Gastrocnemius medialis (tissue), 4 donors: ENCODE measurements at regions not wholly inside any gene's neighbourhood (a gene's known extent, or its start where the extent isn't known, plus 50 kb on each side); places are given as distances from the start of the nearest gene placed in this dataset.

Experiments used
- ATAC-seq, 2 donors: fragments of 150-250 bp; one replicate each; pipeline ENCODE4 v1.9.1; 2016
- DNase-seq, 2 donors: peaks; one replicate each; pipeline ENCODE4 v3.0.0-alpha.2; 2019
- H3K27ac ChIP-seq, 4 donors: fragments of 200-600 bp; sonication (generic); 1 replicate in 1 of 4; 2 replicates in 3 of 4; pipeline ENCODE4 v1.5.1; 2016 to 2018; ENCODE audit warnings: mild to moderate bottlenecking in 2 of 4, moderate library complexity in 1 of 4
- H3K27me3 ChIP-seq, 3 donors: fragments of 200-600 bp; sonication (generic) in 2 of 3; 1 replicate in 1 of 3; 2 replicates in 2 of 3; pipeline versions ENCODE4 v1.5.1 to v1.6.0; 2016 to 2019; ENCODE audit warnings: mild to moderate bottlenecking in 1 of 3, moderate library complexity in 1 of 3
- H3K36me3 ChIP-seq, 2 donors: fragments of 200-600 bp; sonication (generic) in 1 of 2; one replicate each; pipeline ENCODE4 v1.5.1; 2017 to 2018
- H3K4me1 ChIP-seq, 2 donors: fragments of 200-600 bp; sonication (generic) in 1 of 2; one replicate each; pipeline ENCODE4 v1.5.1; 2016 to 2017; ENCODE audit warnings: mild to moderate bottlenecking in 2 of 2
- H3K4me3 ChIP-seq, 4 donors: fragments of 200-600 bp; sonication (generic) in 3 of 4; 1 replicate in 1 of 4; 2 replicates in 3 of 4; pipeline ENCODE4 v1.5.1; 2016 to 2019; ENCODE audit warnings: mild to moderate bottlenecking in 2 of 4
- H3K9me3 ChIP-seq, 3 donors: fragments of 200-600 bp; sonication (generic) in 2 of 3; 1 replicate in 1 of 3; 2 replicates in 2 of 3; pipeline ENCODE4 v1.5.1; 2016 to 2019
- POLR2A ChIP-seq, 2 donors: fragments of 450-650 bp; IDR thresholded peaks; one replicate each; pipeline ENCODE4 v1.6.1; 2017; ENCODE audit warnings: antibody characterized with exemption in 2 of 2, mild to moderate bottlenecking in 2 of 2, moderate library complexity in 2 of 2
- in situ Hi-C, 4 donors: fragments of 200-750 bp; cut with MboI; loops; one replicate each; pipeline versions ENCODE4 v1.15.0 to v1.8.0; 2017; ENCODE audit warnings: low sequenced_read_pairs in 4 of 4
- intact Hi-C: fragments of 100-400 bp; cut with DNase I; formaldehyde crosslinking; loops from one replicate; pipeline ENCODE4 v1.15.1; 2023; ENCODE audit warnings: low total_unique reads
- TF ChIP-seq, protein P1 (sequence below), 5 experiments: fragments of 450-650 bp in 3 of 5; fragments of 200-600 bp in 2 of 5; sonication (generic) in 2 of 5; IDR thresholded peaks in 4 of 5; conservative IDR thresholded peaks in 1 of 5; 1 replicate in 4 of 5; 2 replicates in 1 of 5; pipeline ENCODE4 v1.5.1; 2016 to 2019; ENCODE audit warnings: antibody characterized with exemption in 5 of 5, mild to moderate bottlenecking in 3 of 5, moderate library complexity in 3 of 5

GRCh38 chr3:162142511-162142910 lies 645.9 kb downstream of the OTOL1 start:
- TF ChIP-seq, protein P1, sequence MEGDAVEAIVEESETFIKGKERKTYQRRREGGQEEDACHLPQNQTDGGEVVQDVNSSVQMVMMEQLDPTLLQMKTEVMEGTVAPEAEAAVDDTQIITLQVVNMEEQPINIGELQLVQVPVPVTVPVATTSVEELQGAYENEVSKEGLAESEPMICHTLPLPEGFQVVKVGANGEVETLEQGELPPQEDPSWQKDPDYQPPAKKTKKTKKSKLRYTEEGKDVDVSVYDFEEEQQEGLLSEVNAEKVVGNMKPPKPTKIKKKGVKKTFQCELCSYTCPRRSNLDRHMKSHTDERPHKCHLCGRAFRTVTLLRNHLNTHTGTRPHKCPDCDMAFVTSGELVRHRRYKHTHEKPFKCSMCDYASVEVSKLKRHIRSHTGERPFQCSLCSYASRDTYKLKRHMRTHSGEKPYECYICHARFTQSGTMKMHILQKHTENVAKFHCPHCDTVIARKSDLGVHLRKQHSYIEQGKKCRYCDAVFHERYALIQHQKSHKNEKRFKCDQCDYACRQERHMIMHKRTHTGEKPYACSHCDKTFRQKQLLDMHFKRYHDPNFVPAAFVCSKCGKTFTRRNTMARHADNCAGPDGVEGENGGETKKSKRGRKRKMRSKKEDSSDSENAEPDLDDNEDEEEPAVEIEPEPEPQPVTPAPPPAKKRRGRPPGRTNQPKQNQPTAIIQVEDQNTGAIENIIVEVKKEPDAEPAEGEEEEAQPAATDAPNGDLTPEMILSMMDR (IDR thresholded peaks at IDR 0.05 in 4 of 5, conservative IDR thresholded peaks at IDR 0.05 in 1 of 5) = no peak
- TF ChIP-seq POLR2A (IDR thresholded peaks at IDR 0.05) = no peak
- Histone ChIP-seq H3K9me3 (no peaks in the 10 kb centered on the region), H3K4me1 (peaks cover 17 to 28% of the 10 kb centered on the region in 2 donors), H3K36me3 (no peaks in the 10 kb centered on the region), H3K27ac (no peak overlapping the region), H3K4me3 (no peak overlapping the region), H3K27me3 (no peaks in the 10 kb centered on the region)
- ATAC-seq = no peak
- DNase-seq = no peak
- intact Hi-C loops = no loop called here
- in situ Hi-C loops = no loop called here

DNA sequence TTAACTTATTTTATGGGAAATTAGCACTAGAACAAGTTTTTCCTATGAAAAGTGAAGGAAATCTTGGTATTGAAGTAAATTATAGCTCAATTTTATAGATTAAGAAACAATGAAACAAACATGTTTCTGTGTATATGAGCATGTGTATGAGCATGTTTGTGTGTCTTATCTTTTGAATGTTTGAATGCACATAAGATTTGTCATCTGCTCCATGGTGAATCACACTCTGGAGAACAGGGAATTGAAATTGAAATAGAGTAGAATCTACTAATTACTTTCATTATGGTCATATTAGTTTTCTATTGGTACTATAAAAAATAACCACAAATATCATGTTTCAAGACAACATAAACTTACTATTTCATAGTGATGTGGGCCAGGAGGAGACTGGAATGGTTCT lies 646.6 kb downstream of the OTOL1 start:
- Histone ChIP-seq H3K36me3 (no peaks in the 10 kb centered on the region), H3K27ac (no peak overlapping the region), H3K9me3 (no peaks in the 10 kb centered on the region), H3K27me3 (no peaks in the 10 kb centered on the region), H3K4me1 (peaks cover 17 to 23% of the 10 kb centered on the region in 2 donors), H3K4me3 (no peak overlapping the region)
- no peak for DNase-seq
- in situ Hi-C loops (no loop called here), intact Hi-C loops (no loop called here)
- TF ChIP-seq POLR2A (IDR thresholded peaks at IDR 0.05) = no peak
- no peak for ATAC-seq

- DNase-seq (no peak), ATAC-seq (no peak)
- Histone ChIP-seq H3K4me1 (no peaks in the 10 kb centered on the region), H3K27me3 (no peaks in the 10 kb centered on the region), H3K4me3 (no peak overlapping the region), H3K36me3 (no peaks in the 10 kb centered on the region), H3K9me3 (no peaks in the 10 kb centered on the region), H3K27ac (no peak overlapping the region)
- intact Hi-C loops = no loop called here
- no peak for TF ChIP-seq POLR2A (IDR thresholded peaks at IDR 0.05)
- TF ChIP-seq, protein P1 (IDR thresholded peaks at IDR 0.05 in 4 of 5, conservative IDR thresholded peaks at IDR 0.05 in 1 of 5) = no peak
- in situ Hi-C loops = no loop called here
Observed at GRCh38 chr3:162147996-162148395, 651.4 kb downstream of the OTOL1 start.

- Histone ChIP-seq H3K4me1 (no peaks in the 10 kb centered on the region), H3K27me3 (no peaks in the 10 kb centered on the region), H3K36me3 (no peaks in the 10 kb centered on the region), H3K4me3 (no peak overlapping the region), H3K27ac (no peak overlapping the region), H3K9me3 (no peaks in the 10 kb centered on the region)
- TF ChIP-seq, protein P1 (IDR thresholded peaks at IDR 0.05 in 4 of 5, conservative IDR thresholded peaks at IDR 0.05 in 1 of 5) = no peak
- TF ChIP-seq POLR2A (IDR thresholded peaks at IDR 0.05) = no peak
- intact Hi-C loops (no loop called here), in situ Hi-C loops (no loop called here)
- DNase-seq (no peak), ATAC-seq (no peak)
Observed at GRCh38 chr3:162150790-162151189, 654.2 kb downstream of the OTOL1 start.

DNA sequence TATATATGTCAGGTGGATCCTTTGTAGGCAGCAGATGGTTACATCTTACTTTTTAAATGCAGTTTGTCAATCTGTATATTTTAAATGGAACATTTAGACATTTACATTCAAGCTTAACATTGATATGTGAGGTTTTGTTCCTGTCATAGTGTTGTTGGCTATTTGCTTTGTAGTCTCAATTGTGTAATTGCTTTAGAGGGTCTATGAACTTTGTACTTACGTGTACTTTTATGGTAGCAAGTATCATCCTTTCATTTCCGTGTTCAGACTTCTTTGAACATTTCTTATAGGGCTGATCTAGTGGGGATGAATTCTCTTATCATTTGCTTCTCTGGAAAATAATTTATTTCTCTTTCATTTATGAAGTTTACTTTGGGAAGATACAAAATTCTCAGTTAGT lies 656.0 kb downstream of the OTOL1 start:
- no peaks in the 10 kb centered on the region for H3K4me1 ChIP-seq
- ATAC-seq (no peak), DNase-seq (no peak)
- H3K36me3 ChIP-seq = no peaks in the 10 kb centered on the region
- intact Hi-C loops (no loop called here), in situ Hi-C loops (no loop called here)
- TF ChIP-seq, protein P1 (IDR thresholded peaks at IDR 0.05 in 4 of 5, conservative IDR thresholded peaks at IDR 0.05 in 1 of 5) = no peak
- no peak for TF ChIP-seq POLR2A (IDR thresholded peaks at IDR 0.05)
- H3K27ac ChIP-seq = no peak overlapping the region
- H3K4me3 ChIP-seq = no peak overlapping the region
- H3K27me3 ChIP-seq = no peaks in the 10 kb centered on the region
- H3K9me3 ChIP-seq = no peaks in the 10 kb centered on the region
